Choroid plexus epithelial cell (primary cell): ENCODE measurements at regions not wholly inside any gene's neighbourhood (a gene's known extent, or its start where the extent isn't known, plus 50 kb on each side); places are given as distances from the start of the nearest gene placed in this dataset.

Source experiments
- DNase-seq: peaks from one replicate; pipeline ENCODE4 v3.0.0-alpha.2; 2010; ENCODE audit warnings: low read depth
- H3K4me3 ChIP-seq: 2 replicates; pipeline ENCODE4 v1.5.1; 2011; ENCODE audit warnings: low read depth, mild to moderate bottlenecking, control low read depth, low read length, moderate library complexity
- TF ChIP-seq, protein P1 (sequence below): conservative IDR thresholded peaks from 2 replicates; pipeline ENCODE4 v1.5.1; 2011; ENCODE audit warnings: low read depth, mild to moderate bottlenecking, control low read depth, inconsistent platforms, low read length, moderate library complexity

DNA sequence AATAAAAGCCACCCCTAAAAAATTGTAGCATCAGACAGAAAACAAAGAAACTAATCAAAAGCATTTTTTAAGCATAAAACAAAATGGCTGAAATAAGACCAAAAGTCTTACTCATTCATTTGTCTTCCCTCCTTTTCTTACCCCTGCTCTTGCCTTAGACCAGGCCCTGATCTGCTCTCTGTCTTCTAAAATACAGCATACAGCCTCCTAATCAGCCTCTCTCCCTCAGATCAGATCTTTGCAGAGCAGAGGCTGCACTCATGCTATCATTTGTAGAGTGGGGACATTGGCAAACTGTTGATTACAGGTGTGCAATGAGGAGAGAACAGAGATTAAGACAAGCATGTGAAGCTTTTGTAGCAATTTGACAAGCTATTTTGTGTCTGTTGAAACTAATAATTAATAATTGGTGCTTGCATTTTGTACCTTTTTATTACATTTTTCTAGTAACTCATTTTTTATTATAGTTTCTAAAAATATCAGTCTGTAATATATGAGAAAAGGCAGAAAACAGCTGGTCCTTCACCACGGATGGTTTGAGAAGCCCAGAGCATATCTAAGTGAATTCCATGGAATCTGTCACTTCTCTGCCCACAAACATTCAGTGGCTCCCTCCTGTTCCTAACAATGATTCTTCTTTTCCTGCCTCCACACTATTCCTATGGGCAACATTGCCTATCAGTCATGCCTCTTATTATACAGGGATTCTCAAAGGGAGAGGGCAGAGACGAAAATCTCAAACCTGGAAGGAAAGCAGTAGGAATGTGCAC lies 286.2 kb upstream of the STT3B start:
- DNase-seq, result no peak
- TF ChIP-seq, protein P1, sequence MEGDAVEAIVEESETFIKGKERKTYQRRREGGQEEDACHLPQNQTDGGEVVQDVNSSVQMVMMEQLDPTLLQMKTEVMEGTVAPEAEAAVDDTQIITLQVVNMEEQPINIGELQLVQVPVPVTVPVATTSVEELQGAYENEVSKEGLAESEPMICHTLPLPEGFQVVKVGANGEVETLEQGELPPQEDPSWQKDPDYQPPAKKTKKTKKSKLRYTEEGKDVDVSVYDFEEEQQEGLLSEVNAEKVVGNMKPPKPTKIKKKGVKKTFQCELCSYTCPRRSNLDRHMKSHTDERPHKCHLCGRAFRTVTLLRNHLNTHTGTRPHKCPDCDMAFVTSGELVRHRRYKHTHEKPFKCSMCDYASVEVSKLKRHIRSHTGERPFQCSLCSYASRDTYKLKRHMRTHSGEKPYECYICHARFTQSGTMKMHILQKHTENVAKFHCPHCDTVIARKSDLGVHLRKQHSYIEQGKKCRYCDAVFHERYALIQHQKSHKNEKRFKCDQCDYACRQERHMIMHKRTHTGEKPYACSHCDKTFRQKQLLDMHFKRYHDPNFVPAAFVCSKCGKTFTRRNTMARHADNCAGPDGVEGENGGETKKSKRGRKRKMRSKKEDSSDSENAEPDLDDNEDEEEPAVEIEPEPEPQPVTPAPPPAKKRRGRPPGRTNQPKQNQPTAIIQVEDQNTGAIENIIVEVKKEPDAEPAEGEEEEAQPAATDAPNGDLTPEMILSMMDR, result no peak
- no peak overlapping the region for H3K4me3 ChIP-seq

DNA sequence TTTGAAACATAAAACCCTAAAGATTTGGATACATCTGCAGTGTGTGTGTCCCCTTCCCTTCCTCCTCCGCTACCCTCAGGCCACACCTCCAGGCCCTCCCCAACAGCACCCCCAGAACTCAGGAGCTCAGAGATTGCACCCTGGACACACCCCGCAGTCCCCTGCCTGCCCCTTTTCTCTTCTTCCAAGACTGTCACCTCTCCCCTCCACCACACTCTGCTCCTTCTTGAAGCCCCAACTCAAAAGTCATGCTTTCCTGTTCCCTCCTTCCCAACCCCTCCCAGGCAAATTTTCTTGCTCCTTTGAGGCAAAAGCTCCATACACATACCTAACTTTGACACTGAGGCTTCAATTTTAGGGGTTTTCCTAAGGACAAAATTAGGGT lies 285.7 kb upstream of the STT3B start:
- H3K4me3 ChIP-seq, result no peak overlapping the region
- TF ChIP-seq, protein P1, result no peak
- DNase-seq, result no peak

DNA sequence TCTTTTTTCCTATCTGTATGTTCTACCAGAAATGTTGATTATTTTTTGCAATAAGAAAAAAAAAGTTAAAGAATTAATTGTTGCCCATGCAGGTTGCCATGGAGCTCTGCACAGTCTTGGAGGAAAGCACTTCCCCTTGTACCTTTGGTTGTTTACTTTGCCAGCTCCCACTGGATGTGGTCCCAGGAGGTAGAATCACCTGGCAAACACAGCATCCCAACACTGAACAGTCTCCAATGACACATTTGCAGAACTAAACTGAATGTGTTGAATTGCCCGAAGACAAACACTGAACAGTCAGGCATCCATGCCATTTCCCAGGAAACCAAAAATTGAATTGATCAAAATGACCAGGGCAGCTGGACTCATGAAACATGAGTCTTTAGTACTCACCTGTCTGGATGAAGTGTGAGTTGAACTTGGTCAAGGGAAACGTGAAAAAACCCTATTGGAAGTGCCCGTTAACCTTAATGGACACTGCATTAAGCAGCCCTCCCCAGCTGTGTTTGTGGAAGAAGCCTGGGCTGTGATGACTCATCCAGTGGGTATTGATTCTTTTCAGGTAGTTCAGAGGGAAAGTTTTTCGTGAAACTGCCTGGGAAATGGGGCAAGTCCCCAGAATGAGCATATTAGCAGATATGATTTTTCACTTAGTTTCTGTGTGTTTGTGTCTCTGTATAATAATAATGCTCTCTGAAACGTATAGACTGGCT lies 284.7 kb upstream of the STT3B start:
- H3K4me3 ChIP-seq, result no peak overlapping the region
- DNase-seq, result no peak
- TF ChIP-seq, protein P1, result no peak

DNA sequence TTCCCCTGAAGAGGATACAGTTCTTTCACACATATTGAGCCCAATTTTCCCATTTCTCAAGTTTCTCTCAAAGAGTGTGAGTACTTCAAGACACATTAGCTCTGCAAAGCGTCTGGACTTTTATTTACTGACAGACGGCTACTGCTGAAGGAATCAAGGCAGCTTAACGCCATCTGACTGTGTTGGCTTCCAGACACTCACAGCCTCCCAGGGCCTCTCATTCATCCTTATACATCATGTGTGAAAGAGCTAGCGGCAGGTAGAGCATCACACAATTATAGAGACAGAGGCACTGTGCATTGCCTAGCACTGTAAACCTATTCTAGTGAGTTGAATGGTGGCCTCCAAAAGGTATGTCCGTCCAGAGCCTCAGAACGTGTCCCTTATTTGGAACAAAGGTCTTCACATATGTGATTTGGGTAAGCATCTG lies 284.1 kb upstream of the STT3B start:
- TF ChIP-seq, protein P1, result no peak
- no peak overlapping the region for H3K4me3 ChIP-seq
- no peak for DNase-seq

DNA sequence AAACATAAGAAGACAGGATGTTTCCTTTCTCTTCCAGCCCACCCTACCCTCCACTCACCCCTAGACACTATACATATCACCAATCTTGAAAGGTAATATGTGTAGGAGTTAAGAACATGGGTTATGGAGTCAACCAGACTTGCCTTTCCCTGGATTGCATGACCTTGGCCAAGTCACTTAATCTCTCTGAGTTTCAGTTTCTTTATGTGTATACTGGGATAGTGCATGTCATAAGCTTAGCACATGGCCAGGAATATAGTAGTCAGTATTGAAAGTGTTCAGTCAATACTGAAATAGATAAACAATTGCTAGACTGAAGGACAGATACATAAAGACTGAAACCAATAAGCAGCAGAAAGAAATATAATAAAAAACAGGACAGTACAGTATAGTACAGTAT lies 283.2 kb upstream of the STT3B start:
- no peak for DNase-seq
- TF ChIP-seq, protein P1, result no peak
- no peak overlapping the region for H3K4me3 ChIP-seq

DNA sequence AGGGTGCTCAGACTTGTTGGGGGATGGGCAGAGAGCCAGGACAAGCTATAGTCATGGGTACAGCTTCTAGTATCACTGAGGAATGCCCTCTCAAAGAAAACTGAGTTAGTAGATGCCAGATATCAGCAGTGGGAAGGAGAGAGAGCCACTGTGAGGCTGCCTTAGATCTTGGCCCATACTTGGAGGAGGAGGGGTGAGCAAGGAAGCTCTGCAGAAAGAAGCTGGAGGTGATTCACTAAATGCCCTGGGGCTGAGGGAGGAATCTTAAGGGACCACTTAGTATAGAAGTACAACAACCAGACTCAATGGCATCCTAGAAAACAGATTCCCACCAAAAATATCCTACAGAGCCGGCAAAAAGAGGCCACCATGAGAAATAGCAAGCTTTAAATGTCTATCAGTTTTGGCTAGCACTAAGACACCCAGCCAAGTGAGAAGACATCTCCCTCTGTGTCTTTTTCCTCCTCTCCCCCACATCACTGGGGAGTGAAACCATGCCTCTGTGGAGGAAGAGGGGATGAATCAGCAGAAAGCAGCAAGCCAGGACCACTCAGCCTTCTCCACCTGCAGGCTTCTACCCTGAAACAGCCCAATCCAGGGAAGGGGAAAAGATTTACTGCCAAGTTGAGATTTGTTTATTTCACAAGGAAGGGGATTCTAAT lies 282.5 kb upstream of the STT3B start:
- TF ChIP-seq, protein P1, result no peak
- no peak for DNase-seq
- no peak overlapping the region for H3K4me3 ChIP-seq
